K562 (cell line): ENCODE measurements at regions not wholly inside any gene's neighbourhood (a gene's known extent, or its start where the extent isn't known, plus 50 kb on each side); places are given as distances from the start of the nearest gene placed in this dataset.

Experiments
- ATAC-seq: fragments of 200-7000 bp; cut with Tn5 transposase; 3 replicates; pipeline ENCODE4 v1.9.1; 2020; ENCODE audit warnings: moderate library complexity
- BruUV-seq: library from RNA; stranded (reverse); fragments of 400-500 nt; replicated peaks from 2 replicates; lab custom pipeline; 2021; lab: Mats Ljungman, UMichigan
- CTCF ChIA-PET: fragments of 300-600 bp; formaldehyde crosslinking; extraction: SDS; loops from one replicate; lab custom pipeline; 2021; ENCODE audit warnings: low intra/inter-chr PET ratio; lab: Yijun Ruan, JAX
- POLR2A ChIA-PET: fragments of 300-600, 350-650 bp; sonication (Branson Sonifier 250); formaldehyde crosslinking; extraction: SDS; loops from one replicate; lab custom pipeline; 2021; ENCODE audit warnings: antibody characterized with exemption, inconsistent platforms; lab: Yijun Ruan, JAX
- DNase-seq, 4 experiments: peaks; one replicate each; pipeline versions ENCODE4 v3.0.0 to v3.0.0-alpha.2; 2011 to 2018; ENCODE audit warnings: low spot score in 3 of 4, mixed read lengths in 3 of 4; ENCODE audit errors: extremely low read depth in 1 of 4
- FAIRE-seq: peaks from 2 replicates; lab custom pipeline; 2011; peaks lifted over from hg19 to GRCh38; lab: Jason Lieb, UNC
- H2AFZ ChIP-seq: 2 replicates; pipeline ENCODE4 v1.6.0; 2011; ENCODE audit warnings: low read depth, low read length, control low read depth, inconsistent platforms
- H3K27ac ChIP-seq: fragments of 200-600 bp; 3 replicates; pipeline ENCODE4 v1.8.0; 2011; ENCODE audit warnings: low read depth, mild to moderate bottlenecking, control low read depth, inconsistent platforms, low read length, moderate library complexity, mixed read lengths; ENCODE audit errors: extremely low read depth
- H3K27me3 ChIP-seq, 2 experiments: fragments of 300-600 bp in 1 of 2; 2 replicates in 1 of 2; 3 replicates in 1 of 2; pipeline versions ENCODE4 v1.6.0 to v1.8.0; 2011; ENCODE audit warnings: inconsistent platforms in 2 of 2, low read length in 2 of 2, mild to moderate bottlenecking in 1 of 2, mixed read lengths in 1 of 2, moderate library complexity in 1 of 2; ENCODE audit not compliant: control insufficient read depth in 2 of 2, insufficient read depth in 2 of 2
- H3K36me3 ChIP-seq: fragments of 300-600 bp; 3 replicates; pipeline ENCODE4 v1.8.0; 2011; ENCODE audit warnings: mild to moderate bottlenecking, low read length, inconsistent platforms; ENCODE audit not compliant: control insufficient read depth, insufficient read depth
- H3K4me1 ChIP-seq, 2 experiments: fragments of 200-600 bp in 1 of 2; replicated peaks in 1 of 2; 2 replicates in 1 of 2; 3 replicates in 1 of 2; pipeline versions ENCODE4 v1.5.1 to v1.8.0; 2011; ENCODE audit warnings: inconsistent platforms in 2 of 2, low read length in 2 of 2, mild to moderate bottlenecking in 1 of 2, mixed read lengths in 1 of 2, moderate library complexity in 1 of 2; ENCODE audit not compliant: control insufficient read depth in 2 of 2, insufficient read depth in 2 of 2
- H3K4me2 ChIP-seq: 2 replicates; pipeline ENCODE4 v1.6.1; 2011; ENCODE audit warnings: low read length, control low read depth, inconsistent platforms, mixed read lengths; ENCODE audit not compliant: insufficient read depth
- H3K4me3 ChIP-seq: fragments of 200-600 bp; sonication (generic), shearing (Covaris generic); 2 replicates; pipeline ENCODE4 v1.5.1; 2016; ENCODE audit warnings: control low read depth, inconsistent platforms
- H3K79me2 ChIP-seq: fragments of 200-600 bp; 3 replicates; pipeline ENCODE4 v1.8.0; 2011; ENCODE audit warnings: low read length, inconsistent platforms; ENCODE audit not compliant: control insufficient read depth, insufficient read depth
- H3K9ac ChIP-seq, 2 experiments: 2 replicates each; pipeline versions ENCODE4 v1.6.0 to v1.6.1; 2011; ENCODE audit warnings: low read depth in 2 of 2, low read length in 2 of 2, control low read depth in 1 of 2, inconsistent platforms in 1 of 2, mild to moderate bottlenecking in 1 of 2, mixed read lengths in 1 of 2; ENCODE audit not compliant: insufficient read depth in 1 of 2
- H3K9me1 ChIP-seq: one replicate; pipeline ENCODE4 v1.6.0; 2011; ENCODE audit warnings: inconsistent platforms, mild to moderate bottlenecking, low read length, moderate library complexity; ENCODE audit not compliant: control insufficient read depth, insufficient read depth
- H3K9me3 ChIP-seq: replicated peaks from 2 replicates; pipeline ENCODE4 v1.5.1; 2011; ENCODE audit warnings: low read depth, low read length, inconsistent platforms; ENCODE audit not compliant: control insufficient read depth, insufficient read depth
- H4K20me1 ChIP-seq: replicated peaks from 2 replicates; pipeline ENCODE4 v1.6.1; 2011; ENCODE audit warnings: low read length, inconsistent platforms, mixed read lengths; ENCODE audit not compliant: control insufficient read depth, insufficient read depth
- CEBPG ChIP-seq, 3 experiments: fragments of 200-800 bp in 1 of 3; sonication (Bioruptor generic) in 1 of 3; sonication (generic) in 1 of 3; formaldehyde crosslinking in 1 of 3; IDR thresholded peaks in 2 of 3; conservative IDR thresholded peaks in 1 of 3; 2 replicates each; pipeline versions ENCODE4 v1.6.1 to v1.8.0; 2016 to 2022; ENCODE audit warnings: missing compliant biosample characterization in 2 of 3, missing genetic modification characterization in 2 of 3, mild to moderate bottlenecking in 1 of 3, missing genetic modification reagents in 1 of 3
- E2F3 ChIP-seq: fragments of 250-450 bp; sonication (Bioruptor Pico); IDR thresholded peaks from 2 replicates; pipeline ENCODE4 v1.4.0; 2020; ENCODE audit warnings: mild to moderate bottlenecking
- KLF16 ChIP-seq: IDR thresholded peaks from 2 replicates; pipeline ENCODE4 v1.6.1; 2016; ENCODE audit warnings: antibody characterized with exemption
- MAZ ChIP-seq, 2 experiments: fragments of 450-650 bp in 1 of 2; sonication (generic) in 1 of 2; formaldehyde crosslinking; IDR thresholded peaks in 1 of 2; conservative IDR thresholded peaks in 1 of 2; 2 replicates each; pipeline versions ENCODE4 v1.4.0 to v1.5.0; 2020; ENCODE audit warnings: mild to moderate bottlenecking in 1 of 2, missing genetic modification reagents in 1 of 2
- PCBP1 ChIP-seq: fragments of 200-400 bp; formaldehyde crosslinking; IDR thresholded peaks from 2 replicates; pipeline ENCODE4 v1.6.1; 2018; ENCODE audit warnings: mild to moderate bottlenecking, low read depth, low read length; ENCODE audit not compliant: poor library complexity, severe bottlenecking
- ZNF311 ChIP-seq: fragments of 250-450 bp; sonication (Bioruptor Pico); IDR thresholded peaks from 2 replicates; pipeline ENCODE4 v1.4.0; 2020; ENCODE audit warnings: mild to moderate bottlenecking, moderate library complexity
- ZNF444 ChIP-seq: fragments of 250-450 bp; sonication (Bioruptor Pico); IDR thresholded peaks from 2 replicates; pipeline ENCODE4 v1.4.0; 2020; ENCODE audit warnings: mild to moderate bottlenecking, moderate library complexity
- ZNF639 ChIP-seq, 2 experiments: fragments of 200-800 bp in 1 of 2; sonication (Bioruptor generic) in 1 of 2; sonication (generic) in 1 of 2; formaldehyde crosslinking in 1 of 2; IDR thresholded peaks in 1 of 2; conservative IDR thresholded peaks in 1 of 2; 2 replicates each; pipeline versions ENCODE4 v1.5.0 to v1.6.1; 2016 to 2020; ENCODE audit warnings: missing compliant biosample characterization in 1 of 2, missing genetic modification characterization in 1 of 2, missing genetic modification reagents in 1 of 2
- WGBS: fragments of 100-300 bp; shearing (Covaris generic); methylation state at CpG from one replicate; pipeline ENCODE4 v1.1.6; 2016; ENCODE audit warnings: low coverage, mixed read lengths; ENCODE audit not compliant: insufficient coverage; ENCODE audit errors: missing lambda C conversion rate; 5-methylcytosine and 5-hydroxymethylcytosine counted together
- in situ Hi-C: fragments of 300-500 bp; cut with MboI; formaldehyde crosslinking; loops from 4 replicates; pipeline ENCODE4 v1.15.0; 2018; ENCODE audit warnings: inconsistent platforms, mixed read lengths
- intact Hi-C: fragments of 100-400 bp; cut with micrococcal nuclease; formaldehyde crosslinking; loops from 2 replicates; pipeline ENCODE4 v1.14.2; 2022
- TF ChIP-seq, protein P1 (sequence below): fragments of 450-650 bp; conservative IDR thresholded peaks from 2 replicates; pipeline ENCODE4 v1.6.1; 2016; ENCODE audit warnings: missing genetic modification characterization, low read depth, mild to moderate bottlenecking, missing compliant biosample characterization, moderate library complexity

GRCh38 chr9:115234094-115234493 lies 116.1 kb upstream of the TNC start:
- in situ Hi-C loops: no loop called here
- Histone ChIP-seq H3K4me1 (no peaks in the 10 kb centered on the region), H3K9me1 (no peaks in the 10 kb centered on the region), H2AFZ (no peak overlapping the region), H3K4me3 (no peak overlapping the region), H3K27ac (no peak overlapping the region), H3K9me3 (no peaks in the 10 kb centered on the region; the same call in 1 of the 2 replicates), H3K9ac (no peak overlapping the region), H3K36me3 (no peaks in the 10 kb centered on the region), H3K27me3 (no peaks in the 10 kb centered on the region), H4K20me1 (no peaks in the 10 kb centered on the region), H3K79me2 (no peaks in the 10 kb centered on the region), H3K4me2 (no peak overlapping the region)
- FAIRE-seq (no peak), ATAC-seq (no peak), DNase-seq (no peak)
- ChIA-PET CTCF (no interaction called here), POLR2A (interaction anchor here (0.7 kb wide), 1 partner anchor 11 kb away, joined by 3 read pairs; no protein-coding TSS in a partner anchor)
- WGBS: 11% methylated on average over 2 of the region's 2 CpGs
- intact Hi-C loops: no loop called here
- BruUV-seq: no TSS peak
- no peak for TF ChIP-seq PCBP1
- no peak for TF ChIP-seq E2F3 (CRISPR knock-in tag)
- TF ChIP-seq KLF16: no peak
- no peak for TF ChIP-seq ZNF639 (CRISPR knock-in tag; conservative IDR thresholded peaks at IDR 0.05 in 1 of 2, IDR thresholded peaks at IDR 0.05 in 1 of 2)
- no peak for TF ChIP-seq MAZ (CRISPR knock-in tag; conservative IDR thresholded peaks at IDR 0.05 in 1 of 2, IDR thresholded peaks at IDR 0.05 in 1 of 2)
- TF ChIP-seq CEBPG (CRISPR knock-in tag; IDR thresholded peaks at IDR 0.05): no peak
- TF ChIP-seq CEBPG (tag; conservative IDR thresholded peaks at IDR 0.05 in 1 of 2, IDR thresholded peaks at IDR 0.05 in 1 of 2): no peak
- no peak for TF ChIP-seq ZNF311 (CRISPR knock-in tag)
- TF ChIP-seq, protein P1, sequence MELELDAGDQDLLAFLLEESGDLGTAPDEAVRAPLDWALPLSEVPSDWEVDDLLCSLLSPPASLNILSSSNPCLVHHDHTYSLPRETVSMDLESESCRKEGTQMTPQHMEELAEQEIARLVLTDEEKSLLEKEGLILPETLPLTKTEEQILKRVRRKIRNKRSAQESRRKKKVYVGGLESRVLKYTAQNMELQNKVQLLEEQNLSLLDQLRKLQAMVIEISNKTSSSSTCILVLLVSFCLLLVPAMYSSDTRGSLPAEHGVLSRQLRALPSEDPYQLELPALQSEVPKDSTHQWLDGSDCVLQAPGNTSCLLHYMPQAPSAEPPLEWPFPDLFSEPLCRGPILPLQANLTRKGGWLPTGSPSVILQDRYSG: no peak
- TF ChIP-seq ZNF444 (CRISPR knock-in tag): no peak
